GM19395 (cell line): ENCODE measurements at regions not wholly inside any gene's neighbourhood (a gene's known extent, or its start where the extent isn't known, plus 50 kb on each side); places are given as distances from the start of the nearest gene placed in this dataset.

Experiments used
- ATAC-seq: cut with Tn5 transposase; IDR thresholded peaks from one replicate; pipeline ENCODE4 v1.9.1; 2021; ENCODE audit warnings: mild to moderate bottlenecking, moderate library complexity; ENCODE audit not compliant: unreplicated experiment

- ATAC-seq: no peak
Observed at GRCh38 chr1:30322859-30323257, 400.5 kb downstream of the MATN1 start.

- ATAC-seq: no peak
Observed at GRCh38 chr1:30321996-30322858, 401.2 kb downstream of the MATN1 start.

GRCh38 chr1:30321246-30321910 is 402.0 kb downstream of the MATN1 start:
- no peak for ATAC-seq

- no peak for ATAC-seq
Observed at GRCh38 chr1:30320581-30320890, 402.8 kb downstream of the MATN1 start.

- no peak for ATAC-seq
Observed at GRCh38 chr1:30319765-30320580, 403.4 kb downstream of the MATN1 start.

GRCh38 chr1:30318864-30319718 is 404.3 kb downstream of the MATN1 start:
- ATAC-seq: no peak

GRCh38 chr1:30318413-30318812 is 405.0 kb downstream of the MATN1 start:
- ATAC-seq: no peak

- no peak for ATAC-seq
Observed at GRCh38 chr1:30317921-30318320, 405.5 kb downstream of the MATN1 start.

- no peak for ATAC-seq
Observed at GRCh38 chr1:30316056-30316455, 407.3 kb downstream of the MATN1 start.

GRCh38 chr1:30315185-30315960 is 408.0 kb downstream of the MATN1 start:
- ATAC-seq: no peak

GRCh38 chr1:30314591-30314990 is 408.8 kb downstream of the MATN1 start:
- no peak for ATAC-seq

GRCh38 chr1:30313584-30313983 is 409.8 kb downstream of the MATN1 start:
- ATAC-seq: no peak

GRCh38 chr1:30313176-30313575 is 410.2 kb downstream of the MATN1 start:
- ATAC-seq: no peak

- ATAC-seq: no peak
Observed at GRCh38 chr1:30312226-30312625, 411.2 kb downstream of the MATN1 start.

GRCh38 chr1:30311749-30312148 is 411.6 kb downstream of the MATN1 start:
- ATAC-seq: no peak

- no peak for ATAC-seq
Observed at GRCh38 chr1:30310966-30311742, 412.2 kb downstream of the MATN1 start.

- ATAC-seq: no peak
Observed at GRCh38 chr1:30307182-30307581, 416.2 kb downstream of the MATN1 start.

- ATAC-seq: no peak
Observed at GRCh38 chr1:30305519-30305918, 417.9 kb downstream of the MATN1 start.

GRCh38 chr1:30305061-30305460 is 418.3 kb downstream of the MATN1 start:
- no peak for ATAC-seq
